Keratinocyte (primary cell): ENCODE measurements at regions not wholly inside any gene's neighbourhood (a gene's known extent, or its start where the extent isn't known, plus 50 kb on each side); places are given as distances from the start of the nearest gene placed in this dataset.

Experiments used
- DNase-seq: peaks from one replicate; pipeline ENCODE4 v3.0.0-alpha.2; 2011; ENCODE audit warnings: low read depth, missing footprints, low spot score
- FAIRE-seq: peaks from 2 replicates; lab custom pipeline; 2011; peaks lifted over from hg19 to GRCh38; lab: Jason Lieb, UNC
- H2AFZ ChIP-seq: 2 replicates; pipeline ENCODE4 v1.6.0; 2012; ENCODE audit warnings: low read length, control low read depth, inconsistent platforms; ENCODE audit not compliant: control insufficient read depth
- H3K27ac ChIP-seq: 2 replicates; pipeline ENCODE4 v1.5.1; 2011; ENCODE audit warnings: low read length; ENCODE audit not compliant: control insufficient read depth, insufficient read depth
- H3K27me3 ChIP-seq: 3 replicates; pipeline ENCODE4 v1.6.0; 2011; ENCODE audit warnings: low read length; ENCODE audit not compliant: control insufficient read depth, insufficient read depth; ENCODE audit errors: extremely low read depth
- H3K36me3 ChIP-seq, 2 experiments: 2 replicates in 1 of 2; 3 replicates in 1 of 2; pipeline ENCODE4 v1.5.1; 2011; ENCODE audit warnings: low read length in 2 of 2, mild to moderate bottlenecking in 1 of 2; ENCODE audit not compliant: control insufficient read depth in 2 of 2, insufficient read depth in 2 of 2; ENCODE audit errors: extremely low read depth in 1 of 2
- H3K4me1 ChIP-seq: 3 replicates; pipeline ENCODE4 v1.5.1; 2011; ENCODE audit warnings: low read length; ENCODE audit not compliant: control insufficient read depth, insufficient read depth; ENCODE audit errors: extremely low read depth
- H3K4me2 ChIP-seq: 3 replicates; pipeline ENCODE4 v1.6.0; 2011; ENCODE audit warnings: low read depth, low read length; ENCODE audit not compliant: control insufficient read depth, insufficient read depth; ENCODE audit errors: extremely low read depth
- H3K4me3 ChIP-seq, 3 experiments: fragments of 200-600 bp in 1 of 3; sonication (generic) in 1 of 3; 2 replicates in 2 of 3; 3 replicates in 1 of 3; pipeline ENCODE4 v1.5.1; 2011 to 2016; ENCODE audit warnings: low read length in 3 of 3, mild to moderate bottlenecking in 3 of 3, control low read depth in 2 of 3, inconsistent platforms in 1 of 3, low read depth in 1 of 3, mixed read lengths in 1 of 3, mixed run types in 1 of 3, moderate library complexity in 1 of 3; ENCODE audit not compliant: control insufficient read depth in 2 of 3, insufficient read depth in 2 of 3; ENCODE audit errors: extremely low read depth in 1 of 3
- H3K79me2 ChIP-seq: 2 replicates; pipeline ENCODE4 v1.6.0; 2012; ENCODE audit warnings: low read length; ENCODE audit not compliant: control insufficient read depth, insufficient read depth
- H3K9ac ChIP-seq: 3 replicates; pipeline ENCODE4 v1.6.0; 2011; ENCODE audit warnings: low read length; ENCODE audit not compliant: control insufficient read depth, insufficient read depth; ENCODE audit errors: extremely low read depth
- H3K9me1 ChIP-seq: 3 replicates; pipeline ENCODE4 v1.6.0; 2011; ENCODE audit warnings: low read length; ENCODE audit not compliant: control insufficient read depth, insufficient read depth; ENCODE audit errors: extremely low read depth
- H3K9me3 ChIP-seq: 2 replicates; pipeline ENCODE4 v1.5.1; 2012; ENCODE audit warnings: low read depth, low read length; ENCODE audit not compliant: control insufficient read depth
- H4K20me1 ChIP-seq: 3 replicates; pipeline ENCODE4 v1.6.0; 2011; ENCODE audit warnings: low read length; ENCODE audit not compliant: control insufficient read depth, insufficient read depth; ENCODE audit errors: extremely low read depth
- CTCF ChIP-seq, 3 experiments: IDR thresholded peaks in 1 of 3; conservative IDR thresholded peaks in 1 of 3; optimal IDR thresholded peaks in 1 of 3; 2 replicates in 2 of 3; 3 replicates in 1 of 3; pipeline versions ENCODE3 to v1.5.1; 2011; ENCODE audit warnings: low read length in 3 of 3, mild to moderate bottlenecking in 3 of 3, moderate library complexity in 2 of 3, control low read depth in 1 of 3, inconsistent platforms in 1 of 3; ENCODE audit not compliant: insufficient read depth in 2 of 3; ENCODE audit errors: extremely low read depth in 1 of 3
- EZH2 ChIP-seq: IDR thresholded peaks from one replicate; pipeline ENCODE4 v1.6.1; 2012; ENCODE audit warnings: inconsistent platforms, mild to moderate bottlenecking, low read length, moderate library complexity
- dilution Hi-C: fragments of 300-500 bp; cut with MboI; formaldehyde crosslinking; loops from one replicate; pipeline ENCODE4 v1.7.0; 2020; ENCODE audit warnings: low sequenced_read_pairs; ENCODE audit not compliant: extremely low pct_ligation_motif_present

GRCh38 chr6:126657561-126658175 is 317.8 kb downstream of the CENPW start:
- Histone ChIP-seq H3K4me1 (no peaks in the 10 kb centered on the region), H3K79me2 (no peaks in the 10 kb centered on the region), H2AFZ (no peak overlapping the region), H3K9ac (no peak overlapping the region), H3K36me3 (no peaks in the 10 kb centered on the region), H3K27ac (no peak overlapping the region), H3K4me3 (no peak overlapping the region), H4K20me1 (no peaks in the 10 kb centered on the region), H3K4me2 (no peak overlapping the region), H3K9me1 (no peaks in the 10 kb centered on the region), H3K27me3 (no peaks in the 10 kb centered on the region), H3K9me3 (no peaks in the 10 kb centered on the region)
- TF ChIP-seq CTCF (optimal IDR thresholded peaks at IDR 0.05 in 1 of 3, IDR thresholded peaks at IDR 0.05 in 1 of 3, conservative IDR thresholded peaks at IDR 0.05 in 1 of 3; ENCODE audit: extremely low read depth in 1 of 3, insufficient read depth in 2 of 3, low read length in 3 of 3) (peak; percentile 36 to 47 (median 42)), EZH2 (no peak)
- DNase-seq (no peak), FAIRE-seq (no peak)
- dilution Hi-C loops: no loop called here

- Histone ChIP-seq H3K4me3 (no peak overlapping the region), H3K9me1 (no peaks in the 10 kb centered on the region), H2AFZ (no peak overlapping the region), H3K9me3 (no peaks in the 10 kb centered on the region), H3K27ac (no peak overlapping the region), H4K20me1 (no peaks in the 10 kb centered on the region), H3K27me3 (no peaks in the 10 kb centered on the region), H3K36me3 (no peaks in the 10 kb centered on the region), H3K9ac (no peak overlapping the region), H3K4me2 (no peak overlapping the region), H3K79me2 (no peaks in the 10 kb centered on the region), H3K4me1 (no peaks in the 10 kb centered on the region)
- FAIRE-seq (no peak), DNase-seq (no peak)
- no peak for TF ChIP-seq EZH2
- no peak for TF ChIP-seq CTCF (optimal IDR thresholded peaks at IDR 0.05 in 1 of 3, IDR thresholded peaks at IDR 0.05 in 1 of 3, conservative IDR thresholded peaks at IDR 0.05 in 1 of 3; ENCODE audit: extremely low read depth in 1 of 3, insufficient read depth in 2 of 3, low read length in 3 of 3)
- dilution Hi-C loops: no loop called here
Measured at GRCh38 chr6:126660376-126660775, 320.5 kb downstream of the CENPW start.
